Gastrocnemius medialis (tissue), 4 donors: ENCODE measurements at regions not wholly inside any gene's neighbourhood (a gene's known extent, or its start where the extent isn't known, plus 50 kb on each side); places are given as distances from the start of the nearest gene placed in this dataset.

ENCODE experiments used
- CTCF ChIP-seq, 5 experiments: fragments of 450-650 bp in 3 of 5; fragments of 200-600 bp in 2 of 5; sonication (generic) in 2 of 5; IDR thresholded peaks in 4 of 5; conservative IDR thresholded peaks in 1 of 5; 1 replicate in 4 of 5; 2 replicates in 1 of 5; pipeline ENCODE4 v1.5.1; 2016 to 2019; ENCODE audit warnings: antibody characterized with exemption in 5 of 5, mild to moderate bottlenecking in 3 of 5, moderate library complexity in 3 of 5
- POLR2A ChIP-seq, 2 donors: fragments of 450-650 bp; IDR thresholded peaks; one replicate each; pipeline ENCODE4 v1.6.1; 2017; ENCODE audit warnings: antibody characterized with exemption in 2 of 2, mild to moderate bottlenecking in 2 of 2, moderate library complexity in 2 of 2

- TF ChIP-seq POLR2A (IDR thresholded peaks at IDR 0.05) (no peak), CTCF (IDR thresholded peaks at IDR 0.05 in 4 of 5, conservative IDR thresholded peaks at IDR 0.05 in 1 of 5) (no peak)
Measured at GRCh38 chr2:160884056-160884455, 276.2 kb upstream of the TANK start.
